ENCODE measurements at regions not wholly inside any gene's neighbourhood (a gene's known extent, or its start where the extent isn't known, plus 50 kb on each side); places are given as distances from the start of the nearest gene placed in this dataset.

DNA sequence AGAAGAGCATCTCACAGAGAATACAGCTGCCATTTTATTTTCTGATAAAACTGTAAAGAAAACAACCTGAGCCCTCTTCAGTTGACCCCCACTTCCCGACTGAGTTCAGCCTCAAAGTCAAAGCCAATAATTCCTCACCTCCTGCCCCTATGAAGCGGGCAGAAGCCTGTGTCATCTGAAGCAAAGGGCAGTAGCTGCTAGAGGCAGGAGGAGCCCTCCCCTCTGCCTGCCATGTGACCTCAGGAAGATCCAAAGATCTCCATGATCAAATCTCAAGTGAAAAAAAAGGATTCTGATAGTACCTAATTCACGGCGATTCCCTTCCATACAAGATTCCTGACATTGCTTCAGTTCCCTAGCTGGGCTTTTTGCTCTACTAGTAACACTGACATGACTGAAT, 223.1 kb upstream of the CAND1 start:
- intact Hi-C loops (cut with micrococcal nuclease; ENCODE audit: unreplicated experiment) (no loop called here), in situ Hi-C loops (cut with HindIII; ENCODE audit: low pct_unique_long_range_greater_than_20kb, low sequenced_read_pairs) (no loop called here)
- BruUV-seq (replicated peaks): no TSS peak
- POLR2A ChIA-PET: interaction anchor here (0.6 kb wide), 1 partner anchor 84 kb away, joined by 4 read pairs; no protein-coding TSS in a partner anchor
- CTCF ChIA-PET: no interaction called here
- Histone ChIP-seq H3K27me3 (ENCODE audit: control insufficient read depth, insufficient read depth, low read length) (no peaks in the 10 kb centered on the region), H3K9me3 (ENCODE audit: control insufficient read depth, insufficient read depth, low read depth, low read length) (no peaks in the 10 kb centered on the region), H3K4me1 (ENCODE audit: control insufficient read depth, insufficient read depth, low read length) (no peaks in the 10 kb centered on the region), H3K36me3 (ENCODE audit: control insufficient read depth, insufficient read depth, low read length) (no peaks in the 10 kb centered on the region), H3K27ac (ENCODE audit: low read length) (no peak overlapping the region), H3K4me3 (ENCODE audit: low read depth in 2 of 2, low read length in 2 of 2) (no peak overlapping the region)
- DNase-seq (ENCODE audit: low read depth, low spot score): no peak
- TF ChIP-seq SIN3A (IDR thresholded peaks at IDR 0.05; ENCODE audit: borderline replicate concordance, insufficient read depth, low read depth, low read length): no peak
- TF ChIP-seq, protein P1, sequence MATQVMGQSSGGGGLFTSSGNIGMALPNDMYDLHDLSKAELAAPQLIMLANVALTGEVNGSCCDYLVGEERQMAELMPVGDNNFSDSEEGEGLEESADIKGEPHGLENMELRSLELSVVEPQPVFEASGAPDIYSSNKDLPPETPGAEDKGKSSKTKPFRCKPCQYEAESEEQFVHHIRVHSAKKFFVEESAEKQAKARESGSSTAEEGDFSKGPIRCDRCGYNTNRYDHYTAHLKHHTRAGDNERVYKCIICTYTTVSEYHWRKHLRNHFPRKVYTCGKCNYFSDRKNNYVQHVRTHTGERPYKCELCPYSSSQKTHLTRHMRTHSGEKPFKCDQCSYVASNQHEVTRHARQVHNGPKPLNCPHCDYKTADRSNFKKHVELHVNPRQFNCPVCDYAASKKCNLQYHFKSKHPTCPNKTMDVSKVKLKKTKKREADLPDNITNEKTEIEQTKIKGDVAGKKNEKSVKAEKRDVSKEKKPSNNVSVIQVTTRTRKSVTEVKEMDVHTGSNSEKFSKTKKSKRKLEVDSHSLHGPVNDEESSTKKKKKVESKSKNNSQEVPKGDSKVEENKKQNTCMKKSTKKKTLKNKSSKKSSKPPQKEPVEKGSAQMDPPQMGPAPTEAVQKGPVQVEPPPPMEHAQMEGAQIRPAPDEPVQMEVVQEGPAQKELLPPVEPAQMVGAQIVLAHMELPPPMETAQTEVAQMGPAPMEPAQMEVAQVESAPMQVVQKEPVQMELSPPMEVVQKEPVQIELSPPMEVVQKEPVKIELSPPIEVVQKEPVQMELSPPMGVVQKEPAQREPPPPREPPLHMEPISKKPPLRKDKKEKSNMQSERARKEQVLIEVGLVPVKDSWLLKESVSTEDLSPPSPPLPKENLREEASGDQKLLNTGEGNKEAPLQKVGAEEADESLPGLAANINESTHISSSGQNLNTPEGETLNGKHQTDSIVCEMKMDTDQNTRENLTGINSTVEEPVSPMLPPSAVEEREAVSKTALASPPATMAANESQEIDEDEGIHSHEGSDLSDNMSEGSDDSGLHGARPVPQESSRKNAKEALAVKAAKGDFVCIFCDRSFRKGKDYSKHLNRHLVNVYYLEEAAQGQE (IDR thresholded peaks at IDR 0.05; ENCODE audit: insufficient read depth in 1 of 2, low read depth in 2 of 2, low read length in 1 of 2): no peak
- TF ChIP-seq POLR2AphosphoS5 (IDR thresholded peaks at IDR 0.05; ENCODE audit: low read depth, low read length): no peak
- no peak for TF ChIP-seq TCF7L2 (IDR thresholded peaks at IDR 0.05; ENCODE audit: low read depth, low read length)
- TF ChIP-seq, protein P2, sequence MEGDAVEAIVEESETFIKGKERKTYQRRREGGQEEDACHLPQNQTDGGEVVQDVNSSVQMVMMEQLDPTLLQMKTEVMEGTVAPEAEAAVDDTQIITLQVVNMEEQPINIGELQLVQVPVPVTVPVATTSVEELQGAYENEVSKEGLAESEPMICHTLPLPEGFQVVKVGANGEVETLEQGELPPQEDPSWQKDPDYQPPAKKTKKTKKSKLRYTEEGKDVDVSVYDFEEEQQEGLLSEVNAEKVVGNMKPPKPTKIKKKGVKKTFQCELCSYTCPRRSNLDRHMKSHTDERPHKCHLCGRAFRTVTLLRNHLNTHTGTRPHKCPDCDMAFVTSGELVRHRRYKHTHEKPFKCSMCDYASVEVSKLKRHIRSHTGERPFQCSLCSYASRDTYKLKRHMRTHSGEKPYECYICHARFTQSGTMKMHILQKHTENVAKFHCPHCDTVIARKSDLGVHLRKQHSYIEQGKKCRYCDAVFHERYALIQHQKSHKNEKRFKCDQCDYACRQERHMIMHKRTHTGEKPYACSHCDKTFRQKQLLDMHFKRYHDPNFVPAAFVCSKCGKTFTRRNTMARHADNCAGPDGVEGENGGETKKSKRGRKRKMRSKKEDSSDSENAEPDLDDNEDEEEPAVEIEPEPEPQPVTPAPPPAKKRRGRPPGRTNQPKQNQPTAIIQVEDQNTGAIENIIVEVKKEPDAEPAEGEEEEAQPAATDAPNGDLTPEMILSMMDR (IDR thresholded peaks at IDR 0.05): no peak
- ATAC-seq: no peak

DNA sequence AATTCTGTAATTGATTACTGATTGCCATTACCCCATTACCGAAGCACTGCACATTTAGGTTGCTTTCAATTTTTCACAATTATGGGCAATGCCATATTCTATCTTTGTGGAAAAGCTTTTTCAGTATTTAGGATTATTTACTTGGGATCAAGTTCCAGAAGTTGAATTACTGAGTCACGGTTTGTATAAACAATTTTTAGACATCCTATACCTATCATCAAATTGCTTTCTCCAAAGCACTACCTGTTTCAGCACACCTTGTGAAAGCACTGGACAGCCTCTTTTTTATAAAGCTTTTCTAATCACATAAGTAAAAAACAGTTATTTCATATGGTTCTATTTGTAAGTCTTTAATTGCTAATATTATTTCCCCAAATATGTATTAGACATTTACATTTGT, 221.5 kb upstream of the CAND1 start:
- no peaks in the 10 kb centered on the region for H3K36me3 ChIP-seq (ENCODE audit: control insufficient read depth, insufficient read depth, low read length)
- TF ChIP-seq TCF7L2 (IDR thresholded peaks at IDR 0.05; ENCODE audit: low read depth, low read length) (no peak), POLR2AphosphoS5 (IDR thresholded peaks at IDR 0.05; ENCODE audit: low read depth, low read length) (no peak), SIN3A (IDR thresholded peaks at IDR 0.05; ENCODE audit: borderline replicate concordance, insufficient read depth, low read depth, low read length) (no peak)
- TF ChIP-seq, protein P1 (IDR thresholded peaks at IDR 0.05; ENCODE audit: insufficient read depth in 1 of 2, low read depth in 2 of 2, low read length in 1 of 2): no peak
- TF ChIP-seq, protein P2 (IDR thresholded peaks at IDR 0.05): no peak
- H3K27ac ChIP-seq (ENCODE audit: low read length): no peak overlapping the region
- no TSS peak for BruUV-seq (replicated peaks)
- H3K4me3 ChIP-seq (ENCODE audit: low read depth in 2 of 2, low read length in 2 of 2): no peak overlapping the region
- no peaks in the 10 kb centered on the region for H3K4me1 ChIP-seq (ENCODE audit: control insufficient read depth, insufficient read depth, low read length)
- no peak for ATAC-seq
- ChIA-PET POLR2A (no interaction called here), CTCF (no interaction called here)
- no peak for DNase-seq (ENCODE audit: low read depth, low spot score)
- H3K27me3 ChIP-seq (ENCODE audit: control insufficient read depth, insufficient read depth, low read length): no peaks in the 10 kb centered on the region
- in situ Hi-C loops (cut with HindIII; ENCODE audit: low pct_unique_long_range_greater_than_20kb, low sequenced_read_pairs): no loop called here
- intact Hi-C loops (cut with micrococcal nuclease; ENCODE audit: unreplicated experiment): no loop called here
- H3K9me3 ChIP-seq (ENCODE audit: control insufficient read depth, insufficient read depth, low read depth, low read length): no peaks in the 10 kb centered on the region

Data from Panc1 (cell line).